IMR-90 (cell line): ENCODE measurements at regions not wholly inside any gene's neighbourhood (a gene's known extent, or its start where the extent isn't known, plus 50 kb on each side); places are given as distances from the start of the nearest gene placed in this dataset.

Experiments used
- ATAC-seq: fragments of 200-7000 bp; cut with Tn5 transposase; 2 replicates; pipeline ENCODE4 v1.9.1; 2020; ENCODE audit warnings: low read depth, mild to moderate bottlenecking, moderate library complexity
- BruUV-seq: library from RNA; stranded (reverse); fragments of 400-500 nt; replicated peaks from 2 replicates; lab custom pipeline; 2021; lab: Mats Ljungman, UMichigan
- CTCF ChIA-PET: fragments of 300-600 bp; formaldehyde crosslinking; extraction: SDS; loops from one replicate; lab custom pipeline; 2021; ENCODE audit warnings: antibody characterized with exemption; lab: Yijun Ruan, JAX
- POLR2A ChIA-PET: fragments of 300-600 bp; sonication (Branson Sonifier 250); formaldehyde crosslinking; loops from one replicate; lab custom pipeline; 2022; ENCODE audit warnings: antibody characterized with exemption; ENCODE audit not compliant: unreplicated experiment; lab: Charles Lee
- DNase-seq: peaks from one replicate; pipeline ENCODE4 v3.0.0; 2013
- H2AFZ ChIP-seq: replicated peaks from 2 replicates; pipeline ENCODE3; 2013; ENCODE audit warnings: low read length, mild to moderate bottlenecking; ENCODE audit not compliant: poor library complexity
- H2AK5ac ChIP-seq: 2 replicates; pipeline ENCODE4 v1.6.1; 2013; ENCODE audit warnings: low read depth, low read length, inconsistent platforms
- H2AK9ac ChIP-seq: replicated peaks from 2 replicates; pipeline ENCODE3; 2013; ENCODE audit warnings: mild to moderate bottlenecking, low read depth, low read length, moderate library complexity; ENCODE audit not compliant: poor library complexity
- H2BK120ac ChIP-seq: 2 replicates; pipeline ENCODE4 v1.6.1; 2013; ENCODE audit warnings: low read depth, low read length, inconsistent platforms
- H2BK15ac ChIP-seq: 3 replicates; pipeline ENCODE4 v1.6.1; 2013; ENCODE audit warnings: low read depth, low read length, inconsistent platforms
- H2BK20ac ChIP-seq: 2 replicates; pipeline ENCODE4 v1.6.1; 2013; ENCODE audit warnings: low read depth, mild to moderate bottlenecking, inconsistent platforms, low read length, moderate library complexity
- H2BK5ac ChIP-seq: 2 replicates; pipeline ENCODE4 v1.6.1; 2013; ENCODE audit warnings: mild to moderate bottlenecking, low read depth, low read length, inconsistent platforms; ENCODE audit not compliant: poor library complexity, severe bottlenecking
- H3K14ac ChIP-seq: replicated peaks from 2 replicates; pipeline ENCODE4 v1.6.1; 2013; ENCODE audit warnings: low read depth, low read length, inconsistent platforms
- H3K18ac ChIP-seq: 2 replicates; pipeline ENCODE4 v1.6.1; 2013; ENCODE audit warnings: low read depth, low read length, control low read depth
- H3K23ac ChIP-seq: 2 replicates; pipeline ENCODE4 v1.6.1; 2013; ENCODE audit warnings: low read depth, low read length, inconsistent platforms
- H3K27ac ChIP-seq: 2 replicates; pipeline ENCODE4 v1.5.1; 2013; ENCODE audit warnings: mild to moderate bottlenecking, control low read depth, low read length; ENCODE audit not compliant: insufficient read depth
- H3K27me3 ChIP-seq: 2 replicates; pipeline ENCODE4 v1.6.1; 2013; ENCODE audit warnings: low read length; ENCODE audit not compliant: control insufficient read depth, insufficient read depth
- H3K36me3 ChIP-seq: 2 replicates; pipeline ENCODE4 v1.6.1; 2013; ENCODE audit warnings: low read length, mixed read lengths; ENCODE audit not compliant: control insufficient read depth, insufficient read depth
- H3K4ac ChIP-seq: 2 replicates; pipeline ENCODE4 v1.6.1; 2013; ENCODE audit warnings: low read depth, low read length, inconsistent platforms
- H3K4me1 ChIP-seq: 2 replicates; pipeline ENCODE4 v1.6.1; 2013; ENCODE audit warnings: low read length, mixed read lengths; ENCODE audit not compliant: control insufficient read depth, insufficient read depth
- H3K4me2 ChIP-seq: 2 replicates; pipeline ENCODE4 v1.6.1; 2013; ENCODE audit warnings: low read depth, mild to moderate bottlenecking, control low read depth, low read length, moderate library complexity
- H3K4me3 ChIP-seq: 2 replicates; pipeline ENCODE4 v1.5.1; 2013; ENCODE audit warnings: low read depth, mild to moderate bottlenecking, control low read depth, low read length, moderate library complexity; ENCODE audit not compliant: insufficient read depth
- H3K56ac ChIP-seq: 2 replicates; pipeline ENCODE4 v1.6.1; 2013; ENCODE audit warnings: low read length, inconsistent platforms; ENCODE audit not compliant: insufficient read depth; ENCODE audit errors: extremely low read depth
- H3K79me1 ChIP-seq, 2 experiments: 2 replicates each; pipeline ENCODE4 v1.6.1; 2013; ENCODE audit warnings: low read length in 2 of 2, inconsistent platforms in 1 of 2, low read depth in 1 of 2
- H3K9ac ChIP-seq: 2 replicates; pipeline ENCODE4 v1.6.1; 2013; ENCODE audit warnings: low read depth, low read length, control low read depth
- H3K9me1 ChIP-seq: 2 replicates; pipeline ENCODE4 v1.6.1; 2013; ENCODE audit warnings: low read length, inconsistent platforms; ENCODE audit not compliant: insufficient read depth
- H3K9me3 ChIP-seq: 2 replicates; pipeline ENCODE4 v1.6.1; 2013; ENCODE audit warnings: low read length; ENCODE audit not compliant: control insufficient read depth, insufficient read depth
- H4K20me1 ChIP-seq: 2 replicates; pipeline ENCODE4 v1.6.1; 2013; ENCODE audit warnings: low read length, inconsistent platforms; ENCODE audit not compliant: insufficient read depth
- H4K5ac ChIP-seq: 2 replicates; pipeline ENCODE4 v1.6.1; 2013; ENCODE audit warnings: mild to moderate bottlenecking, low read depth, low read length, control low read depth
- H4K8ac ChIP-seq, 2 experiments: 2 replicates each; pipeline ENCODE4 v1.6.1; 2013; ENCODE audit warnings: low read depth in 2 of 2, low read length in 2 of 2, control low read depth in 1 of 2, inconsistent platforms in 1 of 2
- H4K91ac ChIP-seq: 2 replicates; pipeline ENCODE4 v1.6.1; 2013; ENCODE audit warnings: low read depth, low read length, inconsistent platforms; ENCODE audit not compliant: insufficient read depth
- BHLHE40 ChIP-seq: fragments of 150-350 bp; IDR thresholded peaks from 2 replicates; pipeline ENCODE4 v1.6.1; 2016; ENCODE audit warnings: mild to moderate bottlenecking, low read depth, low read length
- CEBPB ChIP-seq: IDR thresholded peaks from 2 replicates; pipeline ENCODE4 v1.6.1; 2012; ENCODE audit warnings: low read depth, low read length, improper control_type of control experiment
- CTCF ChIP-seq: conservative IDR thresholded peaks from 2 replicates; pipeline ENCODE4 v1.5.1; 2012; ENCODE audit warnings: mild to moderate bottlenecking, low read depth, low read length, improper control_type of control experiment
- ELK1 ChIP-seq: fragments of 150-350 bp; IDR thresholded peaks from 2 replicates; pipeline ENCODE4 v1.6.1; 2016; ENCODE audit warnings: low read depth, mild to moderate bottlenecking, low read length, moderate library complexity, borderline replicate concordance
- FOS ChIP-seq: fragments of 150-350 bp; IDR thresholded peaks from 2 replicates; pipeline ENCODE4 v1.6.1; 2016; ENCODE audit warnings: low read depth, low read length
- MAFK ChIP-seq: IDR thresholded peaks from 2 replicates; pipeline ENCODE4 v1.6.1; 2012; ENCODE audit warnings: low read depth, low read length, improper control_type of control experiment
- MAZ ChIP-seq: IDR thresholded peaks from 2 replicates; pipeline ENCODE4 v1.6.1; 2012; ENCODE audit warnings: low read depth, mild to moderate bottlenecking, low read length, improper control_type of control experiment, moderate library complexity, borderline replicate concordance
- MXI1 ChIP-seq: IDR thresholded peaks from 2 replicates; pipeline ENCODE4 v1.6.1; 2012; ENCODE audit warnings: low read depth, mild to moderate bottlenecking, low read length, moderate library complexity, borderline replicate concordance
- POLR2A ChIP-seq: IDR thresholded peaks from 2 replicates; pipeline ENCODE4 v1.6.1; 2012; ENCODE audit warnings: mild to moderate bottlenecking, low read depth, low read length
- RAD21 ChIP-seq: IDR thresholded peaks from 2 replicates; pipeline ENCODE4 v1.6.1; 2012; ENCODE audit warnings: low read length, improper control_type of control experiment
- RFX5 ChIP-seq: IDR thresholded peaks from 2 replicates; pipeline ENCODE4 v1.8.0; 2012; ENCODE audit warnings: low read depth, mild to moderate bottlenecking, low read length, moderate library complexity
- SMC3 ChIP-seq: fragments of 150-350 bp; IDR thresholded peaks from 2 replicates; pipeline ENCODE4 v1.6.1; 2016; ENCODE audit warnings: low read depth, mild to moderate bottlenecking, antibody characterized with exemption, low read length, moderate library complexity
- USF2 ChIP-seq: fragments of 150-350 bp; IDR thresholded peaks from 2 replicates; pipeline ENCODE4 v1.6.1; 2017; ENCODE audit warnings: mild to moderate bottlenecking, antibody characterized with exemption, low read length, low read depth
- WGBS, 2 experiments: methylation state at CpG; one replicate each; pipeline versions ENCODE4 v1.1.5 to v1.1.7; 2013; ENCODE audit warnings: missing lambda C conversion rate in 2 of 2; ENCODE audit not compliant: insufficient read length in 1 of 2; ENCODE audit errors: extremely low coverage in 2 of 2; 5-methylcytosine and 5-hydroxymethylcytosine counted together
- dilution Hi-C: fragments of 300-500 bp; cut with HindIII; formaldehyde crosslinking; loops from one replicate; pipeline ENCODE4 v1.14.3; 2018; ENCODE audit warnings: low sequenced_read_pairs; ENCODE audit not compliant: unreplicated experiment
- in situ Hi-C: fragments of 300-500 bp; cut with MboI; formaldehyde crosslinking; loops from 3 replicates; pipeline ENCODE4 v1.14.3; 2019; ENCODE audit warnings: low sequenced_read_pairs, inconsistent platforms, mixed read lengths
- intact Hi-C: fragments of 100-400 bp; cut with micrococcal nuclease; formaldehyde crosslinking; loops from 2 replicates; pipeline ENCODE4 v1.10.0; 2022

- Histone ChIP-seq H3K9ac (no peak overlapping the region), H4K20me1 (no peaks in the 10 kb centered on the region), H3K9me3 (peaks cover 19% of the 10 kb centered on the region), H4K5ac (no peak overlapping the region), H3K4ac (no peak overlapping the region), H4K8ac (no peak overlapping the region), H2BK5ac (no peak overlapping the region), H3K36me3 (no peaks in the 10 kb centered on the region), H3K9me1 (no peaks in the 10 kb centered on the region), H2BK15ac (no peak overlapping the region), H2AK9ac (no peak overlapping the region), H3K18ac (no peak overlapping the region), H2BK20ac (no peak overlapping the region), H3K4me2 (no peak overlapping the region), H3K14ac (no peak overlapping the region), H3K4me3 (no peak overlapping the region), H3K79me1 (no peaks in the 10 kb centered on the region), H3K23ac (no peak overlapping the region), H2AFZ (no peak overlapping the region), H3K4me1 (no peaks in the 10 kb centered on the region), H2BK120ac (no peak overlapping the region), H2AK5ac (no peak overlapping the region), H3K27ac (no peak overlapping the region), H3K56ac (no peak overlapping the region), H4K91ac (no peak overlapping the region), H3K27me3 (no peaks in the 10 kb centered on the region)
- no CpG with 5 or more reads among the region's 1 CpG for WGBS, 2 experiments
- BruUV-seq: no TSS peak
- no peak for TF ChIP-seq POLR2A
- no peak for TF ChIP-seq CTCF
- TF ChIP-seq USF2: no peak
- no peak for TF ChIP-seq SMC3
- TF ChIP-seq ELK1: no peak
- TF ChIP-seq MAFK: no peak
- no peak for TF ChIP-seq FOS
- TF ChIP-seq CEBPB: no peak
- no peak for TF ChIP-seq MXI1
- TF ChIP-seq RFX5: no peak
- TF ChIP-seq MAZ: no peak
- TF ChIP-seq RAD21: no peak
- no peak for TF ChIP-seq BHLHE40
- dilution Hi-C loops (no loop called here), in situ Hi-C loops (no loop called here), intact Hi-C loops (no loop called here)
- DNase-seq (no peak), ATAC-seq (no peak)
- POLR2A ChIA-PET: no interaction called here
- CTCF ChIA-PET: no interaction called here
Measured at GRCh38 chr20:55584964-55585363, 420.4 kb downstream of the CBLN4 start.
